IPS-15b (cell line): ENCODE measurements at regions not wholly inside any gene's neighbourhood (a gene's known extent, or its start where the extent isn't known, plus 50 kb on each side); places are given as distances from the start of the nearest gene placed in this dataset.
"Not testable (repeated sequence)": the region's sequence is repeated elsewhere in the genome, so short reads cannot be mapped to it uniquely, and the experiment has no call there.

Experiments used
- H3K27me3 ChIP-seq: one replicate; pipeline ENCODE4 v1.6.1; 2013; ENCODE audit warnings: low read length; ENCODE audit not compliant: control insufficient read depth, insufficient read depth
- H3K36me3 ChIP-seq: one replicate; pipeline ENCODE4 v1.6.1; 2013; ENCODE audit warnings: low read length; ENCODE audit not compliant: control insufficient read depth, insufficient read depth
- H3K4me1 ChIP-seq: one replicate; pipeline ENCODE4 v1.6.1; 2013; ENCODE audit warnings: mild to moderate bottlenecking, low read length; ENCODE audit not compliant: control insufficient read depth, insufficient read depth
- H3K4me3 ChIP-seq: one replicate; pipeline ENCODE4 v1.5.1; 2013; ENCODE audit warnings: low read depth, low read length
- H3K9ac ChIP-seq: one replicate; pipeline ENCODE4 v1.6.1; 2013; ENCODE audit warnings: low read depth, mild to moderate bottlenecking, low read length
- H3K9me3 ChIP-seq: one replicate; pipeline ENCODE4 v1.6.1; 2013; ENCODE audit warnings: mild to moderate bottlenecking, low read length; ENCODE audit not compliant: control insufficient read depth, insufficient read depth

DNA sequence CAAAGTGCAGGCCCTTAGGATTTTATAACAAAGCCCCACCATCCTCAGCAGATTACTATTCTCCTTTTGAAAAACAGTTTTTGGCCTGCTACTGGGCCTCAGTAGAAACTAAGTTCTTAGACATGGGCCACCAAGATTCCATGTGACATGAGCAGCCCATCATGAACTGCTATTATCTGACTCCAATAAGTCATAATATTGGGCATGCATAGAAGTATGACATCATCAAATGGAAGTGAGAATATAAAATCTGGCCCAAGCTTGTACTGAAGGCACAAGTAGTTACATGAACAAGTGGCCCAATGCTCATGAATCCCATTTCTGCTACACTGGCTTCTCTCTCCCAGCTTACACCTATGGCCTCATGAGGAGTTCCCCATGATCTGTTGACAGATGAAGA lies 404.8 kb downstream of the EPHA5 start:
- Histone ChIP-seq H3K9ac (no peak overlapping the region), H3K27me3 (no peaks in the 10 kb centered on the region), H3K9me3 (no peaks in the 10 kb centered on the region), H3K4me1 (no peaks in the 10 kb centered on the region), H3K4me3 (no peak overlapping the region), H3K36me3 (no peaks in the 10 kb centered on the region)

DNA sequence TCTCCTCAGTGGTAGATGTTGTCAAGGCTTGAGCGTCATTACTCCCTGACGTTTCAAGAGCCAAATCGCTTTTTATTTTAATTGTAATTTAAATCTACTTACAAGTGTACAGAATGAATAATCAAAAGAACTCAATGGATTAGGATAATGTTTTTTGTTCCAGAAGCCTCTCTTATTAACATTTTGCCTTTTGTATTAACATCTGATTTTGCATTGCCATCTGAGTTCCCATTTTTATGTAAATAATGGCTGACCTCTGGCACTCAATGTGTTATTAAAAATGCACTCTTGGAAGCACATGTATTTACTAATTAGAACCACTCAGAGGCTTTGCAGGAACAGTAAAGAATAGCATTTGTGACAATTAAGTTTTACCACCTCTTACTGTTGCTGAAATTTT lies 411.0 kb downstream of the EPHA5 start:
- Histone ChIP-seq H3K27me3 (no peaks in the 10 kb centered on the region), H3K36me3 (no peaks in the 10 kb centered on the region), H3K4me1 (peaks cover 6% of the 10 kb centered on the region), H3K4me3 (no peak overlapping the region), H3K9ac (no peak overlapping the region), H3K9me3 (no peaks in the 10 kb centered on the region)

DNA sequence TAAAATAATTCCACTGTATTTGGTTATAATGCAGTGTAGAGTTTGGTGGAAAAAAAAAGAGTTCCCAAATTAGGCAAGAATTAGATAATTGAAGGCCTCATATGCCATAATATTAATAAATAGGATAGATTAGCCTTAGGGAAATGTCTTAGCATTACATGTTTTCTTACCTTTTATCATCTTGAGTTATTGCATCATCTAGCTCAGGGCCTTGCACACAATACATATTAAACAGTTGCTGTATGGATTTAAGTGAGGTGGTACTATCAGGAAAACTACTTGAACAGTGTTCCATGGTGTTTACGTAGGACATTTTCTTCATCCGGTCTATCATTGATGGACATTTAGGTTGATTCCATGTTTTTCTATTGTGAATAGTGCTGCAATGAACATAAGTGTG lies 419.4 kb downstream of the EPHA5 start:
- no peaks in the 10 kb centered on the region for H3K9me3 ChIP-seq
- no peaks in the 10 kb centered on the region for H3K27me3 ChIP-seq
- no peaks in the 10 kb centered on the region for H3K4me1 ChIP-seq
- H3K9ac ChIP-seq = no peak overlapping the region
- no peak overlapping the region for H3K4me3 ChIP-seq
- no peaks in the 10 kb centered on the region for H3K36me3 ChIP-seq

DNA sequence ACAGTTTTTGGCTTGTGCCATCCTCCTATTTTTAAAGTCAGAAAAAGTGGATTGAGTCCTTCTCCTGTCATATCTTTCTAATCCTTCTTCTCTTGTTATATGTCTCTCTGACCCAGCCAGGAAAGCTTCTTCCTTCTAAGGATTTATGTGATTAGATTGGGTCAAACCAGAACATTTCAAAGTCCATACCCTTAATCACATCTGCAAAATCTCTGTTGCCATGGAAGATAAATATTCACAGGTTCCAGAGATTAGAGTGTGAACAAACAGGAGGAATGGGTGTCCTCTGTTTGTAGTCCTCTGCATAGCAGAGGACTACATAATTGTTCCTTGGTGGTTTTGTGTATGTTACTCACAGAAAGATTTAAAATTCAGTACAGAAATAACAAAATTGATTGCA lies 421.2 kb downstream of the EPHA5 start:
- H3K4me3 ChIP-seq = no peak overlapping the region
- H3K4me1 ChIP-seq = no peaks in the 10 kb centered on the region
- H3K27me3 ChIP-seq = no peaks in the 10 kb centered on the region
- no peaks in the 10 kb centered on the region for H3K9me3 ChIP-seq
- H3K9ac ChIP-seq = no peak overlapping the region
- H3K36me3 ChIP-seq = no peaks in the 10 kb centered on the region

DNA sequence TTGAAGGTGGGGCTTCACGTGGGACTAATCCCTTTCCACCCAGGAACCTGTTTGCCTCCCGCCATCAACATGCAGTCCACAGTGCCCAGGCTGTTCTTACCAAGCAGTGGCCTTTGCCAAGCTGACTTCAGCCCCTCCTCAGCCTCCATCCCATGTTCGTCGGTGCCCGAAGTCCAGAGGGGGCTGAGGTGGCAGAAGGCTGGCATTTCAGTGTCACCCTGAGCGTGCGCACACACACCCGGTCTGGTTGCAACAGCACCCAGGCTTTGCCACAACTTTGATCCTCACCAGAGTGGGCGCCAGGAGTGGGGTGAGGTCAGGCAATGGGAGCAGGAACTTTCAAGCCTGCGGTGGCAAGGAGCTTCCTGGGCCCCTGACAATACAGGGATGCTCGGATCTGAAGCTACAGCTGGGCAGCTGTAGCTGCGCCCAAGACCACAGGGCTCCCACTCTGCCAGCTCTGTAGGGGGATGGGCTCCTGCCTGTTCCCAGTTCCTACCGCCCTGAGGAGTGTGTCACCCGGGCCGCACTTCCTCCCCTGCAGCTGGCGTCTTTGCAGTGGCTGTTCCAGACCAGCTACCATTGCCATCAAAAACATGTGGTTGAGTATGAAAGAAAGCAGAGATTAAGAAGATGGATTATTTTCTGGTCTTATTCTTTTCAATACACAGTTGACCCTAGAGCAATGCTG lies 428.0 kb downstream of the EPHA5 start:
- Histone ChIP-seq H3K36me3 (no peaks in the 10 kb centered on the region), H3K9me3 (no peaks in the 10 kb centered on the region), H3K4me1 (no peaks in the 10 kb centered on the region), H3K4me3 (no peak overlapping the region), H3K9ac (no peak overlapping the region), H3K27me3 (no peaks in the 10 kb centered on the region)

DNA sequence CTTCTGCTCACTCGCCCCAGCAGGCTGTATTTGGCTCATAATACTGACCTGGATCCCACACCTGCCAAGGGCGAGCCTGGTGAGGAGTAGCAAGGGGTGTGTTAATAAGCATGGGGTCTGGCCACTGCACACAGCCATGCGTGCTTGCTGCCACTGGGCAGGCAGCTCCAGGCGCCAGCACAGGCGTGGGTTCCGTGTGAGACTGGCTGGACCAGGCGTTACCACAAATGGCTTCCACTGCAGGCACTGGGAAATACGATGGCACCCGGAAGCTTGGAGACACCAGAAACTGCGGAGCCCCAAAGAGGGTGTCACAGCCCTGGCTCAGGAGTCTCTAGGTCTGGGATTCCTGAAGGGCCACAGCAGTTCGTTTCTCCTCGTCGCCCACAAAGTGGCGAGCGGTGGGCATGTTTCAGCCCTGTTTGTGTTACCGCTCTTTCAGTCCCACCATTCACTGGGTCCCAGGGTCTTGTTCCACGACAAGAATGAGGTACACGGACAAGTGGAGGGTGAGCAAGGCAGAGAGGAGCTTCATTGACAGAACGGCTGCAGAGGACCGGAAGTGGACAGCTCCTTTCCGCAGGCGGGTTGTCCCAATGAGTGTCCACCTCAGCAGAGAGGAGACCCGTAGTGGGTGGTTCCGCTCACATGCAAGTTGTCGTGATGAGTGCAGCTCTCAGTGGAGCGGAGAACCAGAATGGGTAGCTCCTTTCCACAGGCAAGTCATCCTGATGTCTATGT lies 428.9 kb downstream of the EPHA5 start:
- no peaks in the 10 kb centered on the region for H3K9me3 ChIP-seq
- no peak overlapping the region for H3K9ac ChIP-seq
- H3K4me1 ChIP-seq = no peaks in the 10 kb centered on the region
- H3K36me3 ChIP-seq = no peaks in the 10 kb centered on the region
- H3K4me3 ChIP-seq = no peak overlapping the region
- no peaks in the 10 kb centered on the region for H3K27me3 ChIP-seq

DNA sequence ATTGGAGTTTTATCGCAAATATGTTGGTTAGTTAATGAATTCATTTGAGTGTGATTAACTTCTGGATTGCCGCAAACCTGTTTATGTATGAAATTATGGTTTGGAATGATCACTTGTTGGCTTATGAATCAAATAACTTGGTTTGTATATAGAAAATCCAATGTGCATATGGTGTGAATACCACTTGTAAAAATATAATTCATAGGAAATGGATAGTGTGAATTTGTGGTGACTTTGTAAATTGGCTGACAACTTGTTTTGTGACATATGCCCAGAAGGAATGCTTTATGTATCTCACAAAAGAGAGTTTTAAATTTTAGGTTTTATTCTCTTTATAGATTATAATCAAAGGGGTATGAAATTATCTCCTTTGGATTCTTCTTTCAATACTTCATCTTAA lies 436.2 kb downstream of the EPHA5 start:
- Histone ChIP-seq H3K4me1 (no peaks in the 10 kb centered on the region), H3K9ac (no peak overlapping the region), H3K9me3 (no peaks in the 10 kb centered on the region), H3K36me3 (no peaks in the 10 kb centered on the region), H3K4me3 (no peak overlapping the region), H3K27me3 (no peaks in the 10 kb centered on the region)

DNA sequence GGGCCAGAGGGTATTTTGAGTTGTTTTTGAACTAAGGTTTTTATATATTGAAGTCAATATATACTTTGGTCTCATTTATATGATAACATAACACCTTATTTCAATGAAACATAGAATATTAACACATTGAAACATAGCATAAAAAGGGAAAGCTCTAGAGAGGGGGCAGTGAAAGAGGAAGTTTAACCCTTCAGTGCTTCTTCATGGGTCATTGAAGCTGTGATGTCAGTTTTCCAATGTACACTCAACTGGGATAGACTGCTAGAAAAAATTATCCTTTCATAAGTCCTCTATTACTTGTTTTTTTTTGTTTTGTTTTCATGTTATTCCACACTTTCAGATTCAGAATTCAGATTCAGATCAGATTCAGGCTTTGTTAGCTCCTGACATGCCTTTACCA lies 442.7 kb downstream of the EPHA5 start:
- Histone ChIP-seq H3K9me3 (no peaks in the 10 kb centered on the region), H3K27me3 (no peaks in the 10 kb centered on the region), H3K36me3 (no peaks in the 10 kb centered on the region), H3K4me3 (no peak overlapping the region), H3K4me1 (no peaks in the 10 kb centered on the region), H3K9ac (no peak overlapping the region)

DNA sequence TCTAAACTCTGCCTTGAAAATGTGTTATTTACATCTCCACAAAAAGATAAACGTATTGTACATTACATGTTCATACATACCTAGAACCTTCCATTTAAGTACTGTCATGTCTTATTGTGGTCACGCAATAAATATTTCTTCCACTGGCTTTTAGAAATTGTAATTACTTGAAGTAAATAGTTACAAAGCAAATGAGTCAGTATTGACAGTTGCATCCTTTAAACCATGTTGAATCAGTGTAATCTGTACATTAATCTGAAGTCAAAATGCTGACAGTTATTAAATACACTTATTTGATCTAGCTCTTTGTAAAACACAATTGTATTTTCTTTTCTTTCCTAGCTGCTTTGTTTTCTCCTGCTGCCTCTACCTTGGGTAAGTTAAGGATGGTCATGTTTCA lies 446.7 kb downstream of the EPHA5 start:
- no peaks in the 10 kb centered on the region for H3K4me1 ChIP-seq
- no peaks in the 10 kb centered on the region for H3K27me3 ChIP-seq
- no peaks in the 10 kb centered on the region for H3K9me3 ChIP-seq
- H3K4me3 ChIP-seq = no peak overlapping the region
- H3K36me3 ChIP-seq = no peaks in the 10 kb centered on the region
- H3K9ac ChIP-seq = no peak overlapping the region

DNA sequence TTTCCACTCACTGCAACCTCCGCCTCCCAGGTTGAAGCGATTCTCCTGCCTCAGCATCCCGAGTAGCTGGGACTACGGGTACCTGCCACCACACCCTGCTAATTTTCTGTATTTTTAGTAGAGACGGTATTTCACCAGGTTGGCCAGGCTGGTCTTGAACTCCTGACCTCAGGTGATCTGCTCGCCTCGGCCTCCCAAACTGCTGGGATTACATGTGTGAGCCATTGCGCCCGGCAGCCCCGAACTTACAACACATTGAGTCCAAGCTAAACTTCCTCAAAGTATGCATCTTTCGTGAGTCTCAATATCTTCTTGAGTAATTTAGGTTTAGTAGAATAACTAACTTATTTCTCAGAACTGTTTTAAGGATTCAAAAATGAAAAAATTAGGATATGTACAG lies 447.2 kb downstream of the EPHA5 start:
- H3K9ac ChIP-seq, H3K4me1 ChIP-seq, H3K9me3 ChIP-seq, H3K36me3 ChIP-seq, H3K27me3 ChIP-seq, H3K4me3 ChIP-seq: not testable (repeated sequence)

DNA sequence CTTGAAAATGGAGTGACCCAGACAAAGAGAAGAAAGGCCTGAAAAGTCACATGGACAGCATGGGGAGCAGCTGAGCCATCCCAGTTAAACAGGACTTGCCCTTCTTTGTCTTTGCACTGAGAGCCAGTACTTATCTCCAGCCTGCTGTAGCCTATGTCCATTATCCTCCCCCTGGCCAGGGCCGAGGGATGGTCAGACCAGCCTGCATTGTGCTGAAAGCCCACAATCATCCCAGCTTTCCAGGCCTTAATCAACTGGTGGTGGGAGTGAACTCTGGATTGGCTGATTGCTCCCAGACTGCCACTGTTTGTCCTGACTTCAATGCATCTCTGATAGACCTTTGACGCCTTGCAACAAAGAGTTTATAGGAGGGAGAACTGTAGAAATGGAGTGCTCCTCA lies 453.1 kb downstream of the EPHA5 start:
- Histone ChIP-seq H3K27me3 (no peaks in the 10 kb centered on the region), H3K36me3 (no peaks in the 10 kb centered on the region), H3K9me3 (no peaks in the 10 kb centered on the region), H3K4me1 (no peaks in the 10 kb centered on the region), H3K9ac (no peak overlapping the region), H3K4me3 (no peak overlapping the region)

DNA sequence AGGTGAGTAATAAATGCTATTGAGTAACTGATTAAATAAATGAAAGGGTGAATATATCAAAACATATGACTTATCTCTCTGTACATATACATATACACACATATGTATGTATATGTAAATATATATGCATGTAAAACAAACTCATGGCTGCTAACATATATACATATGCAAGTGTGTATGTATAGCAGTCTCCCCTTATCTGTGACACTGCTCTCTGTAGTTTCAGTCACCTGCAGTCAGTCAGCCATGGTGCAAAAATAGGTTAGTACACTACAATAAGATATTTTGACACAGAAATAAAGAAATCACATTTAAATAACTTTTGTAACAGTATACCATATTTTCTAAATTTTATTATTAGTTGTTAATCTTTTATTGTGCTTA lies 467.4 kb downstream of the EPHA5 start:
- H3K9me3 ChIP-seq = no peaks in the 10 kb centered on the region
- no peaks in the 10 kb centered on the region for H3K27me3 ChIP-seq
- H3K4me1 ChIP-seq = no peaks in the 10 kb centered on the region
- no peaks in the 10 kb centered on the region for H3K36me3 ChIP-seq
- no peak overlapping the region for H3K9ac ChIP-seq
- no peak overlapping the region for H3K4me3 ChIP-seq
